ENCODE measurements at regions not wholly inside any gene's neighbourhood (a gene's known extent, or its start where the extent isn't known, plus 50 kb on each side); places are given as distances from the start of the nearest gene placed in this dataset.

DNA sequence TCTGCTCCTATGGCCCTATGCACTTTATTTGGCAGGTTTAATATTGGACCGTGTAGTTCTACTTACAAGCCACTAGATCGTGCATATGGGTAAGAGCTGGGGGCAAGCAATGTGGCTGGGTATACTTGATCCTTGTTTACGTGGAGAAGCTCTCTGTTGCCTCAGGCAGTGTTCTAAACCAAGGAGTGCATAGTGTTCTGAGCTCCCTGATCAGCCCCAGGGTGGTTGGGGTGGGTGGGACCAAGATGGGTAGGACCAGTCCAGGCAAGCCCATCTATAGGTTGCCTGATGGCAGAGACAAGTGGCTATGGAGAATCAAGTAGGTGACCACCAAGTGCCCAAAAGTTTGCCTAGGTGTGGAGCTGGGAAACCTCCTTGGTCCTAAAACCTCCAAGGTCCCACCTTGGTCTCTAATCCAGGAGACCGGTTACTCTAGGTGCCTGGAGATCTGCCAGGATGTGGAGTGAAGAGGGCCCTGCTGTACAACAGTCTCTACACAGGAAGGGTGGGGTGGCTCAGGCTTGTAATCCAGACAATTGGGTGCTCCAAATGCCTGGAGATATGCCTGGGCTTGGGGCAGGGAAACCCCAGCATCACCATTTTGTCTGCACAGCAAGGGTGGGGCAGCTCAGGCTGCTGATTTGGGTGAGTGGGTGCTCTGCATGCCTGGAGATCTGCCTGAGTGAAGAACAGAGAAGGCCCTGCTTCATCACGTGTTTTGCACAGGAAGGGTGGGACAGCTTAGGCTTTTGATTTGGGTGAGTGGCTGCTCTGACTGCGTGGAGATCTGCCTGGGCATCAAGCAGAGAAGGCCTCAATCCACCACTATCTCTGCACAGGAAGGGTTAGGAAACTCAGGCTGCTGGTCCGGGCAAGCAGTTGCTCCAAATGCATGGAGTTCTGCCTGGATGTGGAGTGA is 659.8 kb downstream of the TLE4 start:
- Histone ChIP-seq H3K36me3 (no peaks in the 10 kb centered on the region), H3K4me3 (ENCODE audit: low read depth, low read length) (no peak overlapping the region), H3K27ac (no peak overlapping the region), H3K27me3 (ENCODE audit: insufficient read depth, low read depth, severe bottlenecking) (no peaks in the 10 kb centered on the region), H3K9me3 (ENCODE audit: severe bottlenecking) (no peaks in the 10 kb centered on the region)
- TF ChIP-seq, protein P1, sequence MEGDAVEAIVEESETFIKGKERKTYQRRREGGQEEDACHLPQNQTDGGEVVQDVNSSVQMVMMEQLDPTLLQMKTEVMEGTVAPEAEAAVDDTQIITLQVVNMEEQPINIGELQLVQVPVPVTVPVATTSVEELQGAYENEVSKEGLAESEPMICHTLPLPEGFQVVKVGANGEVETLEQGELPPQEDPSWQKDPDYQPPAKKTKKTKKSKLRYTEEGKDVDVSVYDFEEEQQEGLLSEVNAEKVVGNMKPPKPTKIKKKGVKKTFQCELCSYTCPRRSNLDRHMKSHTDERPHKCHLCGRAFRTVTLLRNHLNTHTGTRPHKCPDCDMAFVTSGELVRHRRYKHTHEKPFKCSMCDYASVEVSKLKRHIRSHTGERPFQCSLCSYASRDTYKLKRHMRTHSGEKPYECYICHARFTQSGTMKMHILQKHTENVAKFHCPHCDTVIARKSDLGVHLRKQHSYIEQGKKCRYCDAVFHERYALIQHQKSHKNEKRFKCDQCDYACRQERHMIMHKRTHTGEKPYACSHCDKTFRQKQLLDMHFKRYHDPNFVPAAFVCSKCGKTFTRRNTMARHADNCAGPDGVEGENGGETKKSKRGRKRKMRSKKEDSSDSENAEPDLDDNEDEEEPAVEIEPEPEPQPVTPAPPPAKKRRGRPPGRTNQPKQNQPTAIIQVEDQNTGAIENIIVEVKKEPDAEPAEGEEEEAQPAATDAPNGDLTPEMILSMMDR (IDR thresholded peaks at IDR 0.05; ENCODE audit: low read depth, low read length): no peak
- no peak for DNase-seq

GRCh38 chr9:80223897-80224296 is 652.1 kb downstream of the TLE4 start:
- Histone ChIP-seq H3K9me3 (ENCODE audit: severe bottlenecking) (no peaks in the 10 kb centered on the region), H3K36me3 (no peaks in the 10 kb centered on the region), H3K27me3 (ENCODE audit: insufficient read depth, low read depth, severe bottlenecking) (no peaks in the 10 kb centered on the region), H3K4me3 (ENCODE audit: low read depth, low read length) (no peak overlapping the region), H3K27ac (no peak overlapping the region)
- DNase-seq: no peak
- TF ChIP-seq, protein P1 (IDR thresholded peaks at IDR 0.05; ENCODE audit: low read depth, low read length): no peak

DNA sequence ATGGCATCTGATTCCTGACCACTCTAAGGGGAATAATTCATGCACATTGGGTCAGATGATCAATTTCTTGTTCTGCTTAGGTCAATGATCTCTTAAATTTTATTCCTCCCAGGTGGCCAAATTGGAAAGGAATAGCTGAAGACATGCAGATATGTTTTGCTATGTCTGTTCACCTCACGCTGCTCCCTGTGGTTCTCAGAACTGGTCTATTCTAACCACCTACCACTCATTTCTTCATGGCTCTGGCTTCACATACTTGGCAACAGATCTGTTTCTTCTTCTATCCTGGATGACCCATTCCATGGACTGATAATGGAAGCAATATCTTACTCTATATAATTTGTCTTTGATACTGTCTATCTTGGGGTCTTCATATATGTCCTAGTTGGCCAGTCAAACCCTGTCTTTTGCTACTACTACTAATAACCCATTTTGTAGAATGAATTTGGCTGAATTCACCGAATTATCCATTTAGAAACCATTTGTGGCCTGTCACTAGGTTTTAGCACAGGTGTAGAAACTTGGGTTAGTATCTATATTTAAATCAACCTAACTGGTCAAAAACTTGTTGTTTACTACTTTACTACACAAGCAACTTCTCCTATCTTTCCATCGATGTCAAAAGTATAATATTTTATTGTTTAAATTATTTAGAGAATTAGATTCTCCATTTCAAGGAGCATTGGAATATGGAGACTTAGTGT is 650.9 kb downstream of the TLE4 start:
- DNase-seq: no peak
- Histone ChIP-seq H3K27me3 (ENCODE audit: insufficient read depth, low read depth, severe bottlenecking) (no peaks in the 10 kb centered on the region), H3K27ac (no peak overlapping the region), H3K4me3 (ENCODE audit: low read depth, low read length) (no peak overlapping the region), H3K36me3 (no peaks in the 10 kb centered on the region), H3K9me3 (ENCODE audit: severe bottlenecking) (no peaks in the 10 kb centered on the region)
- TF ChIP-seq, protein P1 (IDR thresholded peaks at IDR 0.05; ENCODE audit: low read depth, low read length): no peak

DNA sequence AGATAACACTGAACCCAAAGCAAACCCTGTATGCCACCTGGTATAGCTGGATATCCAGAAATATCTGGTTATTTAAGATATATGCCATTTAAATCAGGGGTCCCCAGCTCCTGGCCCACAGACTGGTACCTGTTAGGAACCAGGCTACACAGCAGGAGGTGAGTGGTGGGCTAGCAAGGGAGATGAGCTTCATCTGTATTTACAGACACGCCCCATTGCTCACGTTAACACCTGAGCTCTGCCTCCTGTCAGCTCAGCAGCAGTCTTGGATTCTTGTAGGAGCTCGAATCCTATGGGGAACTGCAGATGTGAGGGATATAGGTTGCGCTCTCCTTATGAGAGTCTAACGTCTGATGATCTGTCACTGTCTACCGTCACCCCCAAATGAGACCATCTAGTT is 646.6 kb downstream of the TLE4 start:
- Histone ChIP-seq H3K9me3 (ENCODE audit: severe bottlenecking) (peaks cover 2% of the 10 kb centered on the region), H3K4me3 (ENCODE audit: low read depth, low read length) (no peak overlapping the region), H3K27ac (no peak overlapping the region), H3K36me3 (no peaks in the 10 kb centered on the region), H3K27me3 (ENCODE audit: insufficient read depth, low read depth, severe bottlenecking) (no peaks in the 10 kb centered on the region)
- no peak for DNase-seq
- TF ChIP-seq, protein P1 (IDR thresholded peaks at IDR 0.05; ENCODE audit: low read depth, low read length): no peak

DNA sequence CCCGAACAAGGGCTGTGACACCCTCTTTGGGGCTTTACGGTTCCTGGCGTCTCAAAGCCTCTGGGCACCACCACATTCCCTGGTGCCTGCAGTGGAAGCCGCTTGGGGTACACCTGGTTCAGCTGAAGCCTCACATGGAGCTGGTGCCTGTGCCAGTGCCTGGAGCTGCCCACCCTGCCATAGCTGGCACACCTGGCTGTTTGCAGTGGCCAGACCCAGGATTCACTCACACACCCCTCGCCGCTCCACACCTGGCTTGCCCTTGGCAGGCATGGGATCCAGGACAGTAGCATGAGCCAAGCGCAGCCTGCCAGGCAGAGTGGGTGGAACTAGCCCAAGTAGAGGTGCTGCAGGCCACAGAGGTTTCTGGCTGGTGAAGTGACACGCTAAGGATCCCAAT is 641.8 kb downstream of the TLE4 start:
- TF ChIP-seq, protein P1 (IDR thresholded peaks at IDR 0.05; ENCODE audit: low read depth, low read length): no peak
- Histone ChIP-seq H3K27me3 (ENCODE audit: insufficient read depth, low read depth, severe bottlenecking) (no peaks in the 10 kb centered on the region), H3K27ac (no peak overlapping the region), H3K4me3 (ENCODE audit: low read depth, low read length) (no peak overlapping the region), H3K9me3 (ENCODE audit: severe bottlenecking) (peaks cover 10% of the 10 kb centered on the region), H3K36me3 (no peaks in the 10 kb centered on the region)
- DNase-seq: no peak

Data from WERI-Rb-1 (cell line).